GM21515 (cell line): ENCODE measurements at regions not wholly inside any gene's neighbourhood (a gene's known extent, or its start where the extent isn't known, plus 50 kb on each side); places are given as distances from the start of the nearest gene placed in this dataset.

Experiments used
- ATAC-seq: cut with Tn5 transposase; IDR thresholded peaks from one replicate; pipeline ENCODE4 v1.9.1; 2021; ENCODE audit not compliant: unreplicated experiment

DNA sequence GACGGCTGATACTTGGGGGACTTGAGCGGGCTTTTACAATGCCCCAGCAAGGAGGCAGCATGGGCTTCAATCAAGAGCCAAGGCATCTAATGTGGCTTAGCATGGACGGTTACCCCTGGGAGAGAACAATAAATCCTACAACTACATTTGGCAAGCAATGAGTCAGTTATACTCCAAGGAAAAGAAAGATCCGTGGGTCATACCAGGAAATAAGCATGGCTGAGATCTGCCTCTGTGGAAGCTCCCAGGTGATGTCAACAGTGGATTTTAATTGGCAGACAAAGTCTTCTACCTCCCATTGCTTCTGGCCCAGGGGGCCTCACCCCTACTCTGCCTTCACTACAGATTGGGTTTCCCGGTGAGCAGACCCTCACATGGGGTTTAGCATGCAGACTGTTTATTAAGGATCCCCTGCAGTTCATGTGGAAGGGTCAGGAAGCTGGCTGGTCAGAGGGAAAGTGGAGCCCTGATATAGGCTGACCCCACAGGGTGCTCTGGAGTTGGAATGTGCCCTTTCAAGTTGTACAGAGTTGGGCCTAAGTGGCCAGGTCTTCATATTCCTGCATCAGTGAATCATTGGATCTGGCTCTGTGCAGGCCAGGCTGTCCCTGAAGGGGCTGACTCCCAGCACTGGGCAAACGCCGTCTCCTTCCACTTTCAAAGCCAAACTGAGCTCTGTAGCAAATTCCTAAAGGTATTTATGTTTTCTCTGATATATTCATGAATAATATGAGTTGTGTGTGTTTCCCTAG, 91.3 kb upstream of the GGTLC1 start:
- no peak for ATAC-seq

DNA sequence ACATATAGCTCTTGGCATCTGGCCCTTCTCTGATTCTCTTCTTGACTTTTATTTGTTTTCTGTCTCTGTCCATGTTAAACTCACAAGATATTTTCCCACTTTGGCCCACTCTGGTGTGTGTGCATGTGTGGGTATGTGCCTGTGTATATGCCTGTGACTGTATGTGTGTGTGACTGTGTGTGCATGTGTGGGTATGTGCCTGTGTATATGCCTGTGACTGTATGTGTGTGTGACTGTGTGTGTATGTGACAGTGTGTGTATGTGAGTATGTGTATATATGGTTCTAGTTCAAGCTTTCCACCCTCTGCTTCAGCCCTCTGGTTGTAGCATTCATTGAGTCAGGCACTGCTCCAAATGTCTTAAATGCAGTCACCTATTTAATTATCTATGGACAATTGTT, 88.6 kb upstream of the GGTLC1 start:
- ATAC-seq = no peak

DNA sequence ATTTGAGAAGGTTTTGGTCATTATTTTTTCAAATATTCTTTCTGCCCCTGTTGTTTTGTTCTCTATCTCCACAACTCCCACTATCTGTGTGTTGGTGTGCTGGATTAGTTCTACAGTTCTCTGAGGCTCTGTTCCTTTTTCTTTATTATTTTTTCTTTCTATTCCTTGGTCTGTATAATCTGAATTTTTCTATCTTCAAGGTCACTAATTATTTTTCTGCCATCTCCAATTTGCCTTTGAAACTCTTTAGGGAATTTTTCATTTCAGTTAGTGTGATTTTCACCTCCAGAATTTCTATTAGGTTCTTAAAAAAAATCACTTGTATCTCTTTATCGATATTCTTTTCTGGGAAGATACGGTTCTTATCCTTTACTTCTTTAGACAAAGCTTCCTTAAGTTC, 82.1 kb upstream of the GGTLC1 start:
- no peak for ATAC-seq

DNA sequence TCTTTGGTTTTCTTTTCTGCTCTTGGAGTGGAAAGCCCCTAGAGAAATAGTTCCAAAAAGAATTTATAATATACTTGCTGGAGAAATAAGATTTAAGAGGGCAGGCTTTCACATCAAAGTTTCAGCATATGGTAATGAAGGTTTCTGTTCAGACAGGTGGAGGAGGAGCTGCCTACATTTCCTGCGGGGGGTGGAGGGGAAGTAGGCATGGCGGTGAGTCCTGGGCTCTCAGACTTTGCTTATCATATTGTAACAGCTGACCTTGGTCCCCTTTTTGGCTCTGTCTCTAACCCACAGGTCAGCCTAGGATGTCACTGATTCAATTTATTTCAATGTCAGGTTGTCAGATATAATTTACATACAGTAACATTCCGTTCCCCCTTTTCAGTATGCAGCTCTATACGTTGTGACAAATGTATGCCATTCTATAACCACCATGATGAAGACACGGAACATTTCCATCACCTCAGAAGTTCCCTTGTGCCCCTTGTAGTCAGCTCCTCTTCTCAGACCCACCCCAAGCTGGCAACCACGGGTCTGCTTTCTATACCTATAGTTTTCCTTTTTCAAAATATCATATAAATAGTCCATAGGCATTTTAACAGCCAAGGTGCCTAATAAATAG, 77.6 kb upstream of the GGTLC1 start:
- no peak for ATAC-seq

DNA sequence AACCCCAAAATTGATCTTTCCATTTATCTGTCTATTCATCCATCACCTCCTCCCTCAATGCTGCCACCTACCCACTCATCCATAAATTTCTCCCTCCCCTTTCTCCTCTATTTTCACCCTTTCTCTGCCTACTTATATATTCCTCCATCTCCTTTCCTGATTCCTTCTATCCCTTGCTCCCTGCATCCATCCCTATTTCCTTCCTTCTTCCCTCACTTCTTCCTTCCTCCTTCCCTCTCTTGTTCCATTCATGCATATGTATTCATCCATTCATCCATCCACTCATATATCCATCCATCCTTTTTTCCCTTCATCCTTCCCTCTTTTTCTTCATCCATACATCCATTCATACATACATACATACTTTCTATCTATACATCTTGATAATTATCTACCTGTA, 76.3 kb upstream of the GGTLC1 start:
- ATAC-seq = no peak

DNA sequence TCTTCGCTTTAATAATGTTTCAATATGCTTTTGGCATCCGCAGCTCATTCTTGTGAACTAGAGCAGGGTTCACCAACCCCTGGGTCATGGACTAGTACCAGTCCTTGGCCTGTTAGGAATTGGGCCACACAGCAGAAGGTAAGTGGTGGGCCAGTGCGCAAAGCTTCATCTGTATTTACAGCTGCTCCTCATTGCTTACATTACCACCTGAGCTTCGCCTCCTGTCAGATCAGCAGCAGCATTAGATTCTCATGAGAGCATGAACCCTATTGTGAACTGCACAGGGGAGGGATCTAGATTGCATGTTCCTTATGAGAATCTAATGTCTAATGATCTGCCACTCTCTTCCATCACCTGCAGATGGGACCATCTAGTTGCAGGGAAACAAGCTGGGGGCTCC, 75.5 kb upstream of the GGTLC1 start:
- ATAC-seq = no peak

DNA sequence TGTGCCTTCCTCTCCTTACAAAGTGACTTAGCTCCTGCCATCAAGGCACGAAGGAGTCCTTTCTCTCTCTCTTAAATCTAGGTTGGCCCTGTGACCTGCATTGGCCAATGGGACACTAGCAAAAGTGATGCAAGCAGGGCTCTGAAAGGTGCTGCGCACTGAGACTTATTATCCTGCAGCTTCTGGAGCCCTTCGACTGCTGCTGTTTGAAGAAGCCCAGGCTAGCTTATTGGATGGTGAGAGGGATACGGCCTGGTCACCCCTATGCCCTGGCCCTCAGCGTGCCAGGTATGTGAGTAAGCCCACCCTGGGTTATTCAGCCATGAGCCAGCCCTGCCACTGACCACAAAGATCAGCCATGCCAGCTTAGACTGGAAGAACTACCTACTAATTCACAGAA, 74.5 kb upstream of the GGTLC1 start:
- ATAC-seq = no peak

DNA sequence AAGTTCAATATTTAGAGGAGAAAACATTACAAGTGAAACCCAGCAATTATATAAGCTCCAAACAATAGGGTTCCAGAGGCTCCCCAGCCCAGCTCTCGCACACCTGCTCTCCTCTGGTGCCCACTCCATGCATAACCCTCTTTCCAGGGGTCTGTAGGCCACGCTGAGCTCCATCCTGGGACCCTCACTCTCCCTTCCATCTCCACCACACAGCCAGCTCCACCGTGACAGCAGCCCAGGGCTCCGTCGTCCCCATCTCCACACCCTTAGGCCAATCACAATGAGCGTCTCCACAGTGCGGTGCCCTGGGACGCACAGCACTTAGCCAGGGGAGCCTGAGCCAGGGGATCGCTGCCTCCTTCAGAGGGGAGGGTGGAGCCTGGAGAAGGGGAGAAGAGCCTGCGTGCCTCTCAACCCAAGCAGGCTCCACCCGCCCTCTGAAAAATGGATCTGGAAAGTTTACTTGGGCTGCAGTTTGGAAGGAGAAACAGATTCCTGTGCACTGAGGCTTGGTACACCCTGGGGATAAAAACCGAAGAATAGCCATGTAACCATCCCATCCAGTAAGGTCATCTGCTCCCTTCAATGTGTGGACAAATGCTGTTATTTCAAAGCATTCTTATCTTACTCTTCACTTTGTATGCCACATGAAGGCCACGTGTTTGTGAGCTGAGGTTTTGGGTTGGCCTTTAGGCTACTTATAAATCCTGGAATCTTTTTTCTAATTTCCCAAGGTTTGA, 72.4 kb upstream of the GGTLC1 start:
- ATAC-seq = no peak

DNA sequence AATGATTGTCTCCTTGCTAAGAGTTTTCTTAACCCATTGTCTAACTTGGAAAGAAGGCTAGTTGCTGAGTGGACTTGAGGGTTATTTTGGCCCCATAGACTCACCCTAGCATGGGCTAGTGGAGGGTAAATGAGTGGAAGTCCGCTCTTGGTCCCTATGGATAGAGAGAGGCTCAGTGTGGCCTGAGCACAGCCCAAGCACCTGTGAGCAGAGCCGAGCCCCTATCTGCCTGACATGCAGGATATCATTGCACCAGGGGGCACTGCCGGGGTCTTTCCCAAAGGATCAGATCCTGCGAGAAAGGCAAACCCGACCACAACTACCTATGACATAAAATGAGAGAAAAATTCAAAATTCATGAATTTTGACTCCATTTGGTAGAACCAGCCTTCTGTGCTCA, 70.6 kb upstream of the GGTLC1 start:
- ATAC-seq = no peak

DNA sequence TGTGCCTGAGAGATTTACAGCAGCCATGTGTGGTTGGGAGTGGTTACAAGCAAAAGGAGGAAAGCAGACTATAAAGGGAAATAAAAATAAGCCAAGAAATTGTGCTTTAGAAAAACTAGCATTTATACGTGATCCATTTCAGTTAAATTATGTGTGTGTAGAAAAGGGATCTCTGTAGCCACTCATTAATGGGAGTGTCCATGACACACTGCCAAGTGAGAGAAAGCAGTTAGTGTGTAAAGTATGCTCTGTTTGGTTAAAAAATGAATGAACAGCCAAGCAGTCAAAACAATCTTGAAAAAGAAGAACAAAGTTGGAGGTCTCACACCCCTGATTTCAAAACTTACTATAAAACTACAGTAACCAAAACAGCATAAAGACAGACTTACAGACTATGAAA, 67.9 kb upstream of the GGTLC1 start:
- no peak for ATAC-seq

DNA sequence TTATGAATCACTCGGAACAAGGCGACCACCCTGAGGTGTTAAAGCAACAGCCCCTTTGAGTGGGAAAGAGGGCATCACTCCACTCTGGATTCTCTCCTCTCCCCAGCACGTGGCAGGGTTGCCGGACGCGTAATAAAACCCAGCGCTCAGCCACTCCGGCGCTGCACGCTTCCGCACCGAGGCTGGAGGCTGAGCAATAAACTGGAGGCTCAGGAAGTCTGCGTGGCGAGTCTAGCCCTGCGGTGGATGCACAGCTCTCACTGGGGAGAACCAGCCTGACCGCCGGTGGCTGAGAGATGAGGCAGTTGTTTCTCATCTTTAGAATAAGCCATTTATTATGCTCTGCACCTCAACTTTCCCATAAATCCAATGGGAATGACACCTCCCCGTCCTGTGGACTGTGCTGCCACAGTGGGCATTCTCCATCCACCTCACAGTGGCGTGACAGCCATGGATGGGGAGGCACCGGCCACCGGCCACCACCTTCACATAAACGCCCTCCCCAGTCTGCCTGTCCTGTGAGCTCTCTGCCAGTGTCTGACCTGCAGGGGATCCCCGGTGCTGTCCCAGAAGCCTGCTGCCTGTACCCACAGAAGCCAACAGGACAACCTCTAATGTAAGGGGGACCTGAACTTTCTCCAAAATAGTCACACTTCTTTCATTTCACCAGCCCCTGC, 64.2 kb upstream of the GGTLC1 start:
- ATAC-seq = no peak

DNA sequence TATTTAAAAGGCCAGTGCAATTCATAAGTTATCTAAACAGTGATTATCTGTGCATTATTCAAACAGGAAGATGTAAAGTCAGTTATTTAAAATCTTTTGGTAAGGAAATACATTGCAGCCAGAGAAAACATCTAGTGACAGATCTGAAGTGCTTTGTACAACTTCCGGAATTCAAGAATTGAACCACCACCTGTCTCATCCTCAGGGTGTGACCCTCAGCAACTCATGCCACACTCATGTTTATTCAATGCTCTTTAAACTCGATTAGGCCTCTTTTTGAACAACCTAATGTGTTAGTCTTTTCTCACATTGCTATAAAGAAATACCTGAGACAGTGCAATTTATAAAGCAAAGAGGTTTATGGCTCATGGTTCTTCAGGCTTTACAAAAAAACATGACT, 62.6 kb upstream of the GGTLC1 start:
- no peak for ATAC-seq

DNA sequence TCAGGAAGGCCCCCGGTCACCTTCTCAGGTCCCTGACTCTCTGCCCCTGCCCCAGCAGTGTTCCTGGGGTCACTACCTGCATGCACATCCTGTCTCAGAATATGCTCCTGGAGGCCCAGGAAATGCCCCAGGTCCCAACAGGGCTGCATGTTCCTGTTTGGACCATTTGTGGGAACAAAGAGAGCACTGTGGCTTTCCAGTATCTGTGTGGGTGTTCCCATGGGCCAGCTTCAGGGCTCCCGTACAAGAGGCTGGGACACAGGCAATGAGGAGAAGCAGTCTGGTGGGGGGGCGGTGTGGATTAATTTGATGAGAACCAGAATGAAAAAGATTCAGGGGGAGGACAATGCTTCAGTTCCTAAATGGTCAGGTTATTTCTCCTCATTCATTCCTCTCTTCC, 61.5 kb upstream of the GGTLC1 start:
- no peak for ATAC-seq

DNA sequence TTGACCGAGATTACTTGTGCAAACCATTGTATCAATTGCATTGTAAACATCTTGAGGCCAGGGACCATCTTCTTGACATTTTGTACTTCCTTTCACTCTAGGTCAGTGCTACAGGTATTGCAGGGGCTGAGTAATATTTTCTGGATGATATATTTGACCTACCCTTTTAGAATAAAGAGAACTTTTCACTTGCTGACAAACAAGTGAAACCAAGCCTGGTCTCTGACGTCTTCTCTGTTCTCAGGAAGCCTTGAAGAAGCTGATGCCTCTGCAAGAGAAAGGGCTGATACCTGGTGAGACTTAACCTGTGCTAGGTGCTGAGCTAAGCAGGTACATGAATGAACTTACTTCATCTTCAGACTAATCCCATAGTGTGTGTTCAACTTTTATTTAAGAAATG, 60.5 kb upstream of the GGTLC1 start:
- ATAC-seq = no peak

DNA sequence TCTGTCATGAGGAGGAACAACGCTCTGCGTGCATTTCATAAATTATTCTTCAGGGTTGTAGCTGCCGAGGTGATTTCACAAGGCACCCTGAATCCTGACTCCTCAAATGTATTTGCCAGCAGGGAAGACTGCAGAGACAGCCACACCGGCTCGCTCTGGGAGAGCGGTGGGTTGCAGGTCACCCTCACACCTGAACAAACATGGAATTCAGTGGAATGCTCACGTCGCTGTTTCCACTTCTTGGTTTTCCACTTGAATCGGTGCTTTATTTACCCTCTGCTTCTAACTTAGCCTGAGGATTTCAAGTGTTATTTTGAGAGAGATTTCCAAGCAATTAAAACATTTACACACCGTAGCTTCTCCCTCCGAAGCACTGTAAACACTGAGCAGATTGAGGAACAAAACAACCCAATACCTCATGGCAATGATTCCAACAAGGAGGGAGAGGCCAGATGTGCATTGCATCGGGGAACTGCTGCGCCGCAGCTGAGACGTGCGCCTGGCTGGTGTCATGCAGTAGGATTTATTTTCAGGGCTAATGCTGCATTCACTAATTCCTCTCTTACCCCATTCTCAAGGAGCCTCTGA, 59.5 kb upstream of the GGTLC1 start:
- ATAC-seq = no peak

DNA sequence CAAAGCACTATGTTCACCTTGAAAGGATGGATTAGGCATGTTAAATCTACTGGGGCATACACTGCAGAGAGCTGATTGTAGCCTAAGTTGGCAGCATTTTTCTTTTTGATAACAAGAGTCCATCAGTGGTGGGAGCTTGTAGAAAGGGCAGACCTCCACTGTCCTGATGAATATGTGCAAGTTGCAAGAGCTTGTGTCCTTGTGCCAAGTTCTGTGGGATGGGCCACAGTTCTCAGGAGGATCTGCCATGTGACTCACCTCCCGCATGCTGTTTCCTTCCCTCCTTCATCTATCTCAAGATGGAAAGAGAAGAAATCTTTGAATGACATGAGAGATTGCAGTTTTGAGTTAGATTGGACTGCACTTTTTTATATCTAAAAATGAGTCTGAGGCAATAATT, 58.3 kb upstream of the GGTLC1 start:
- ATAC-seq = no peak

DNA sequence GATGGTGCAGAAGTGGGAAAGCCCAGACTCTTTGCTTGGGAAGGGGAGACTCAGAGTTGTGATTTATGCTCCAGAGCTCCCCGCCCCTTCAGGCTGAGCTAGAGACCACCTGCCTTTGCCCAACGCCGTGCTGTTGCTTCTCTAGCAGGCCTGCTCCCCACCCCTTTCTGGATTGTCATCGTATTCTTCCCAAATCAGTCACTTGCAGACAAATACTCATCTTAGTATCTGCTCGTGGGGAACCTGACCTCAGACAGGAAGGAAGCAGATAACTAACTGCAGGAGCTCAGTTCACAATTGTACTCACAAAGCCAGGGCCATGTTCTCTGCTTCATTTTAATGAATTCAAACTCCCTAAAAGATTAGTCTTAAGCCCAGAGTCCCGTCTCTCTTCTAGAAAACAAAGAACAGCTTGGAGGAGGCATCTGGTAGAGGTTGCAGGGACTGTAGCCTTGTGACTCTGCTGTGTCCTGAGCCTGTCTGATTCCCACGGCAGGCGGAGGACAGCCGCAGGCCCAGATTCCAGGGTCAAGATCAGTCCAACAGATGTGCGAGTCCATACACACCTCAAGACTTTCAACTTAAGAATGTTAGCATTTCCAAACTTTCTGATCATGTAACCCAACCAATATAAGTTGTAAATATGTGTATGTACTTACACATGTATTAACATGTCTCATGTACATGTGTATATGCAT, 57.2 kb upstream of the GGTLC1 start:
- ATAC-seq = no peak

DNA sequence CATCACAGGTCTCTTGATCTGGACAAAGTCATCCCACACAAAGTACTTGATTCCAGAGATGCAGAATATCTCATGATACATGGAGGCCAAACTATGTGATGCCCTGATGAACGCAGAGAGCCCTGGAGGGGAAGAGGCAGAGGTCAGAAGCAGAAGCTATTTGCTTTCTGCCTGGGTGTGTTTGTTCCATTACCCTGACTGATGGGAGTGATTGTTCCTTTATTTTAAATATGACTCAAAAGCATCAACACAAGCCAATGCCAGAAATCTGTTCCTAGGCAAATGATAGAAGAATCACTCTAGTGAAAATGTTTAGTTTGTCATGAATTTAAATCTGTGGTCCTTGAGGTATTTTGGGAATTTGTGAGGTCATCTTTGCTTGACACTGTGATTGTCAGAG, 54.7 kb upstream of the GGTLC1 start:
- no peak for ATAC-seq

DNA sequence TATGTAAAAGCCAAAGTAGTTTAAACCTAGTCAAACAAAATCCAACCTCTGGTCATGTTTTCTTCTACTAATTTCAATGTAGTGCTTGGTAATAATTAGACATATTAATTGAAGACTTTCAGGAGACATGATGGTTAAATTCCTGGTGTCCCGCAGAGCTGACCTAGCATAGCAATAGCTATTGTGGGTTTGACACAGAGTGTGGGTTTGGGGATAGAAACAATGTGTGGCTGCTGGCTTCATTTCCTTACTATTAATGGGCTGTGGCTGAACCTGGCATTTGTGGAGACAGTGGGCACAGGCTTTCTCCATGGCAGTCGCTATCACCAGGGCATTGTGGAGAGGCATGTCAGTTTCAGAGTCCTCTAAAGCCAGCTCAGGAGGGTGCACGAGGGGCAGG, 54.1 kb upstream of the GGTLC1 start:
- no peak for ATAC-seq

DNA sequence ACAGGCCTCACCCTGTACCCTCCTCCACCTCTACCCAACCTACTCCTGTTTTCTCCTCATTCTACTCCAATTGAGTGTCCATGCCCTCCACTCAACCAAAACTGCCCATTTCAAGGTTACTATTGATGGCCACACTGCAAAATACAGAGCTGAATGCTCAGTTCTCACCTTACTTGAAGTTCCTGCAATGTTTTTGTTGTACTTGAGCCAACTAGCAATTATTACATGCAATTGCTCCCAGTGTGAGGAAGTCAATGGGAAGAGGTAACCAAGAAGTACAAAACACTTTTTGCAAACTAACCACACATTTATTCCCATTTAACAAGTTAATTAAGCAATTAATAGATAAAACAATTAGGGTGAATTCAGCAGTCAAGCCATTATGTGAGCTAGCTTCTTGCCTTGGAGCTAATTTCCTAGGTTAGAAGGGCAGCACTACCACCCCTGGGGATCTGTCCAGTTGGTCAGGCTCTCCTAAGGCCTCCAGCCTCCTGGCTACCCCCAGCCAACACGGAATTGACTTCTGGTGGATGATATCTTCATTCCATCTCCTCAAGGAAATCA, 52.4 kb upstream of the GGTLC1 start:
- ATAC-seq = no peak

DNA sequence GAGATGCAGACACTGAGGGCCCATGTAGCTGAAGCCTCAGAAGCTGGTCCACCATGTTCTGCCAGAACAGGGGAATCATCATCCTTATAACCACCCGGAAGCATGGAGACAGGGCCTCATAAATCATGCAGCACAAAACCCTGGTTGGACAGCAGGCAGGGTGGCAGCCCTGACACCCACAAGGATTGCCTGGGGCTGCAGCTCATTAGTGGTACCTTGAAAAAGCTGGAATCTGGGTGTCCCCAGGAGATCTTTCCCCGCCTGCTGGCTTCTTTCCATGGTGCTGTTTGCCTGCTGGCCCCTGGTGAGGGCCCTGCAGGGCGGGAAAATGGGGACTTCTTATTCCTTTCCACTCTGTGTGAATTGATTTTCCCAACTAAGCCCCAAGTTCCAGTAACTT, 50.6 kb upstream of the GGTLC1 start:
- no peak for ATAC-seq
